Activated B cell treated with CpG ODN at 0.5 μM for 24 hours (primary cell): ENCODE measurements at regions not wholly inside any gene's neighbourhood (a gene's known extent, or its start where the extent isn't known, plus 50 kb on each side); places are given as distances from the start of the nearest gene placed in this dataset.
A peak's percentile ranks its signal among the peaks of the same experiment; 100 is the strongest.

Source experiments
- ATAC-seq: fragments of 200-7000 bp; cut with Tn5 transposase; one replicate; pipeline ENCODE4 v1.10.0; 2021; ENCODE audit warnings: low read depth, mild to moderate bottlenecking, moderate library complexity
- CTCF ChIA-PET: fragments of 350-600 bp; sonication (Branson Sonifier 250); formaldehyde crosslinking; loops from one replicate; lab custom pipeline; 2021; ENCODE audit warnings: antibody characterized with exemption; lab: Charles Lee
- POLR2A ChIA-PET: fragments of 350-600 bp; sonication (Branson Sonifier 250); formaldehyde crosslinking; loops from one replicate; lab custom pipeline; 2021; ENCODE audit warnings: antibody characterized with exemption; lab: Charles Lee
- DNase-seq: peaks from one replicate; pipeline ENCODE4 v3.0.0; 2022
- H3K27ac Mint-ChIP-seq: one replicate; pipeline ENCODE4 v1.8.0; 2020; ENCODE audit warnings: mixed read lengths
- H3K27me3 Mint-ChIP-seq: one replicate; pipeline ENCODE4 v1.8.0; 2021; ENCODE audit warnings: mixed read lengths
- H3K36me3 Mint-ChIP-seq: one replicate; pipeline ENCODE4 v1.8.0; 2021; ENCODE audit warnings: low read depth, mixed read lengths
- H3K4me1 Mint-ChIP-seq: one replicate; pipeline ENCODE4 v1.8.0; 2021; ENCODE audit warnings: mixed read lengths
- H3K4me3 Mint-ChIP-seq: one replicate; pipeline ENCODE4 v1.8.0; 2020; ENCODE audit warnings: mild to moderate bottlenecking, mixed read lengths
- H3K9me3 Mint-ChIP-seq: one replicate; pipeline ENCODE4 v1.8.0; 2020; ENCODE audit warnings: mixed read lengths
- intact Hi-C: fragments of 100-400 bp; cut with micrococcal nuclease; formaldehyde crosslinking; loops from one replicate; pipeline ENCODE4 v1.15.1; 2024
- TF ChIP-seq, protein P1 (sequence below): fragments of 200-600 bp; IDR thresholded peaks from one replicate; pipeline ENCODE4 v1.8.0; 2022; ENCODE audit warnings: antibody characterized with exemption, mild to moderate bottlenecking

DNA sequence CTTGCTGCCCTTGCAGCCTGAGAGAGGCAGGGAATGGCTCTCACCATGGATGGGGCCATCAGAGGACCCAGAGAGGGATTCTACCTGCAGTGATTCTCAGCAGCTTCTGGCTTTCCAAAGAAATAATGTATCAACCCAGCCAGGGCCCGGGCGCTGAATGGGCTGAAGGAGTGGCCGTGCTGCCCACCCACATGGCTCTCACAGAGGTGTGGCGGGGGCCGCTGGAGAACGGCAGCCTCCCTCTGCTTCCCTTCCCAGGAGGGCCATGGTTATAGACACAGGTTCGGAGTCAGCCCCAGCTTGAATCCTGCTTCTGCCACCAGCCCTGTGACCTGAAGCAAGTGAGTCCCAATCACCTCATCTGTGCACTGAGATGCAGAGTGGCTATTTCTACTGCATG, 82.7 kb downstream of the THAP12 start:
- Mint-ChIP-seq H3K4me1 (peaks cover 3% of the 10 kb centered on the region), H3K27me3 (peaks cover 4% of the 10 kb centered on the region), H3K27ac (no peak overlapping the region), H3K4me3 (no peak overlapping the region), H3K9me3 (no peaks in the 10 kb centered on the region), H3K36me3 (no peaks in the 10 kb centered on the region)
- TF ChIP-seq, protein P1, sequence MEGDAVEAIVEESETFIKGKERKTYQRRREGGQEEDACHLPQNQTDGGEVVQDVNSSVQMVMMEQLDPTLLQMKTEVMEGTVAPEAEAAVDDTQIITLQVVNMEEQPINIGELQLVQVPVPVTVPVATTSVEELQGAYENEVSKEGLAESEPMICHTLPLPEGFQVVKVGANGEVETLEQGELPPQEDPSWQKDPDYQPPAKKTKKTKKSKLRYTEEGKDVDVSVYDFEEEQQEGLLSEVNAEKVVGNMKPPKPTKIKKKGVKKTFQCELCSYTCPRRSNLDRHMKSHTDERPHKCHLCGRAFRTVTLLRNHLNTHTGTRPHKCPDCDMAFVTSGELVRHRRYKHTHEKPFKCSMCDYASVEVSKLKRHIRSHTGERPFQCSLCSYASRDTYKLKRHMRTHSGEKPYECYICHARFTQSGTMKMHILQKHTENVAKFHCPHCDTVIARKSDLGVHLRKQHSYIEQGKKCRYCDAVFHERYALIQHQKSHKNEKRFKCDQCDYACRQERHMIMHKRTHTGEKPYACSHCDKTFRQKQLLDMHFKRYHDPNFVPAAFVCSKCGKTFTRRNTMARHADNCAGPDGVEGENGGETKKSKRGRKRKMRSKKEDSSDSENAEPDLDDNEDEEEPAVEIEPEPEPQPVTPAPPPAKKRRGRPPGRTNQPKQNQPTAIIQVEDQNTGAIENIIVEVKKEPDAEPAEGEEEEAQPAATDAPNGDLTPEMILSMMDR, result no peak
- POLR2A ChIA-PET, result no interaction called here
- intact Hi-C loops, result no loop called here
- CTCF ChIA-PET, result no interaction called here
- DNase-seq (no peak), ATAC-seq (no peak)

GRCh38 chr11:76296731-76297542, 84.0 kb downstream of the THAP12 start:
- intact Hi-C loops, result no loop called here

GRCh38 chr11:76293189-76293631, 86.9 kb upstream of the WNT11 start:
- Mint-ChIP-seq H3K27ac (no peak overlapping the region), H3K4me1 (peaks cover 19% of the 10 kb centered on the region), H3K27me3 (no peaks in the 10 kb centered on the region), H3K9me3 (no peaks in the 10 kb centered on the region), H3K4me3 (peak overlapping the region; percentile 55), H3K36me3 (no peaks in the 10 kb centered on the region)
- CTCF ChIA-PET, result interaction anchor here (1.8 kb wide), 1 partner anchor 85 kb away, joined by 8 read pairs; no protein-coding TSS in a partner anchor
- ATAC-seq, result peak; percentile 34
- intact Hi-C loops, result no loop called here
- DNase-seq, result no peak
- POLR2A ChIA-PET, result interaction anchor here (0.6 to 1.7 kb wide), 2 partner anchors 59 to 406 kb away, joined by 5 to 6 read pairs; no protein-coding TSS in a partner anchor
- TF ChIP-seq, protein P1, result no peak

More at GRCh38 chr11:76296731-76297542, 84.0 kb downstream of the THAP12 start:
- TF ChIP-seq, protein P1, result no peak
- Mint-ChIP-seq H3K36me3 (no peaks in the 10 kb centered on the region), H3K4me1 (peaks cover 15% of the 10 kb centered on the region), H3K4me3 (no peak overlapping the region), H3K27ac (no peak overlapping the region), H3K9me3 (no peaks in the 10 kb centered on the region), H3K27me3 (no peaks in the 10 kb centered on the region)
- ChIA-PET CTCF (no interaction called here), POLR2A (no interaction called here)
- DNase-seq (no peak), ATAC-seq (no peak)

- ATAC-seq (no peak), DNase-seq (no peak)
- H3K27ac Mint-ChIP-seq, result no peak overlapping the region
- H3K4me3 Mint-ChIP-seq, result peak overlapping the region; percentile 55
- CTCF ChIA-PET, result interaction anchor here (1.8 kb wide), 1 partner anchor 84 kb away, joined by 8 read pairs; no protein-coding TSS in a partner anchor
- no peaks in the 10 kb centered on the region for H3K36me3 Mint-ChIP-seq
- H3K9me3 Mint-ChIP-seq, result no peaks in the 10 kb centered on the region
- peaks cover 24% of the 10 kb centered on the region for H3K4me1 Mint-ChIP-seq
- POLR2A ChIA-PET, result interaction anchor here (1.7 kb wide), 1 partner anchor 58 kb away, joined by 6 read pairs; no protein-coding TSS in a partner anchor
- TF ChIP-seq, protein P1, result no peak
- no peaks in the 10 kb centered on the region for H3K27me3 Mint-ChIP-seq
- intact Hi-C loops, result no loop called here
Observed at GRCh38 chr11:76292583-76293188, 86.4 kb upstream of the WNT11 start.
